NCI-H82 (cell line): ENCODE measurements at regions not wholly inside any gene's neighbourhood (a gene's known extent, or its start where the extent isn't known, plus 50 kb on each side); places are given as distances from the start of the nearest gene placed in this dataset.

ENCODE experiments used
- DNase-seq: peaks from one replicate; lab custom pipeline; 2025; lab: John Stamatoyannopoulos, UW

- peak; percentile 86 for DNase-seq
These were observed 379.4 kb downstream of the KLF12 start for GRCh38 chr13:73754727-73755292.

DNA sequence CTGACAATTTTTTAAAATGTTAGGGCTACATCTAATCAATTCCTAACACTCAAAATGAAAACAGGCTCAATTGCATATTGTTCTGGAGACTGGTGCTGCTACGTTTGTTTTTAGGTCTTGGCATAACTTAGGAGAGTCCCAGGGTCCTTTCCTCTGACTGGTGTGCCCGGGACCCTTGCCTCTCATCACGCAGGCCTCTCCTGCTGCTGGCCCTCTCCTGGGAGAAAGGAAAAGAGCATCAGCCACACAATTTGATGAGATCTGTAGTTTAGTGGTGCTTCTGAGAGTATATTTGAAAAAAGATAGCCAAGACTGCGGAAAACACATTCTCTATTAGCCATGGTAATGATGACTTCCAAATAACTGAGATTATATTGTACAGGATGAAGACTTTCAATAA is 380.0 kb downstream of the KLF12 start:
- DNase-seq, result no peak

- no peak for DNase-seq
These were observed 382.9 kb downstream of the KLF12 start for GRCh38 chr13:73751290-73751689.

DNA sequence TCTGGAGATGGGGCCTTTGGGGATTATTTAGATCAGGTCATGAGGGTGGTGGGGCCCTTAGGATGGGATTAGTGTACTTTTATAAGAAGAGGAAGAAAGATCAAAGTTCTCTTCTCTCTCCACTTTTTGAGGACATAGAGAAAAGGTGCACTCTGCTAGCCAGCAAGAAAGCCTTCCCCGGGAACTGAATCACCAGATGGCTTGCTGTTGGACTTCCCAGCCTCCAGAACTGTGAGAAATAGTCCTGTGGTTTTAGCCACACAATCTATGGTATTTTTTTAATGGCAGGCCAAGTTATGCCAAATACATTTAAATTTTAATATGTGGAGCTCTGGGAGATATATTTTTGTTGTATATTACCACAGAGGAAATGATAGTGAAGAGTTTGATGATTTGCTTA is 385.8 kb downstream of the KLF12 start:
- no peak for DNase-seq

- DNase-seq, result no peak
These were observed 389.0 kb downstream of the KLF12 start for GRCh38 chr13:73745190-73745589.

- no peak for DNase-seq
These were observed 391.2 kb downstream of the KLF12 start for GRCh38 chr13:73742982-73743381.

GRCh38 chr13:73741742-73742141 is 392.5 kb downstream of the KLF12 start:
- DNase-seq, result peak; percentile 21

DNA sequence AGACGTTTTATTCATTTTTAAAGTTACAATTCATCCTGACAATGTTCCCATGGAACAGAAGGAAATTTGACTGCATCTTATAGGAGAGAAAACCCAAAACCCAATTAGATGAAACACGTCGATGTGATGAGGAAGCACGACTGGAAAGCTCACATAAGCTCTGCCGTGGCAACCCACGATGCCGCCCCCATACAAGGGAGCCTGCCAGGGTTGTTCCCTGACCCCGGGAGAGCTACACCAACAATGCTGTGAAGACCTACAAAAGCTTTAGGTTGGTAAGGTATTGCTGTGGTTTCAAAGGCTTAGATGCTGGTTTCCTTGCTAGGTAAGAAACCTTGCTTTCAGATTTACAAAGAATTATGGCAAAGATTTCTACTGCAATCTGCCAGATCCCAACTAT is 393.1 kb downstream of the KLF12 start:
- DNase-seq, result no peak

GRCh38 chr13:73740666-73741065 is 393.5 kb downstream of the KLF12 start:
- DNase-seq, result no peak

DNA sequence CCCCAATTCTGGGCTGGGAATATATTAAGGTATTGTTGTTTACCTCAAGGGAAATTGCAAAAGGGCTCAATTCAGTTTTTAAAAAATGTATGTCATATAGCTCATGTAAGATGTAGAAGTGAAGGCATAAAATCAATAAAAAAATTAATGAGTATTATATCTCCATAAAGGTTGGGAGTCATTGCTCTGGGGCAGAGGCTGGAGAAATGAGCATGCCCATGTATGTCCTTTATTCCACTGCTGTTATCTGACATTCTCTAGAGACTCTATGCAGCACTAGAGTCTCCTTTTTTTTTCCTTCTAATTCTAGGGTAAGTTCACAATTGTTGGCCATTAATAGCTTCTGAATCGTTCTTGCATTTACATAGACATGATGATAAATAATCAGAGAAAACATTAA is 394.8 kb downstream of the KLF12 start:
- no peak for DNase-seq

DNA sequence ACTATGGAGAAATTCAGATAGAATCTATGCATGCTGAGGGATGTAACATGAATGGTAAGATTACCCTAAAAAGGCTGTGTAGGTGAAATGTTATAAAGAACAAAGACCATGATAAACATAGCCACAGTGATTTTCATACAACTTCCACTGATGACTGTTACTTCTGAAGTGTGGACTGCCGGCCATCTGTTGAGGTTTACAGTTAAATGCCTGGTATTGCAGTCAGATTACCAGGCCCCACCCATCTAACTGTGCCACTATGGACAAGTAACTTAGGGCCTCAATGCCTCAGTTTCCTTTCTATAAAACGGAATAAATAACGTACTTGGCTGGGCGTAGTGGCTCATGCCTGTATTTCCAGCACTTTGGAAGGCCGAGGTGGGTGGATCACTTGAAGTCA is 395.6 kb downstream of the KLF12 start:
- DNase-seq, result peak; percentile 35

GRCh38 chr13:73737214-73737613 is 397.0 kb downstream of the KLF12 start:
- DNase-seq, result no peak

- no peak for DNase-seq
These were observed 400.5 kb downstream of the KLF12 start for GRCh38 chr13:73733706-73734105.

DNA sequence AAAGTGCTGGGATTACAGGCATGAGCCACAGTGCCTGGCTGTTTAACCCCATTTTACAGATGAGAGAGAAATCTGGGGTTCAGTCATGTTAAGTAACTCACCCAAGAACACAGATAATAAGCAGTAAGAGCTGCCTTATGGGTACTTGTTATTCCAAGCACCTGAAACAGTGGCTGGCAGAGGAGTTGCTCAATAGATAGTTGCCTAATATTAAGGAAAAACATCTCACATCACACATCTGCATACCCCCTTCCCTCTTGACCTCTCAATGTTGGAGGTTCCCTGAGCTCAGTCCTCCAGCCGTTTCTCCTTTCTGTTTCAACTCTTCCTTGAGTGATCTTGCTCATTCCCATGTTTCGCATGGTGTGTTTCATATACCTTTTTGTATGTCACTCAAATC is 401.9 kb downstream of the KLF12 start:
- no peak for DNase-seq

- DNase-seq, result no peak
These were observed 402.6 kb downstream of the KLF12 start for GRCh38 chr13:73731564-73731963.

GRCh38 chr13:73730014-73730413 is 404.2 kb downstream of the KLF12 start:
- no peak for DNase-seq

DNA sequence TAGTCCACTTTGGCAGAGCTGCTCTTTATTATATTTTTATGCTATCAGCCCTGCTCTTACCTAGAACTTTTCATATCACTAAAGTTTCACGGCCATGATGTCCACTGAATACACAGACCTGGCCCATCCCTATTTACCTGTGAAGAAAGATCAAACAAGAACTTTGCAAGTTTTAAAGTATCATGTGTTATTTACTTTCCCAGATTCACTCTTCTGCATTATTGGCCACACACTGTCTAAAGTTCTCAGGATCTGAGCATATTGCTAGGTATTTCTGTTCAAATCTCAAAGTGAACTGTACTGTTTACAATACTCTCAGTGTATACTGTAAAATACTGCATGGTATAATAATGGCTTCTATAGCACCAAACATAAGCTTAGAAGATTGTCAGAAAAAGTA is 405.2 kb downstream of the KLF12 start:
- no peak for DNase-seq

GRCh38 chr13:73722120-73722519 is 412.1 kb downstream of the KLF12 start:
- DNase-seq, result peak; percentile 51

DNA sequence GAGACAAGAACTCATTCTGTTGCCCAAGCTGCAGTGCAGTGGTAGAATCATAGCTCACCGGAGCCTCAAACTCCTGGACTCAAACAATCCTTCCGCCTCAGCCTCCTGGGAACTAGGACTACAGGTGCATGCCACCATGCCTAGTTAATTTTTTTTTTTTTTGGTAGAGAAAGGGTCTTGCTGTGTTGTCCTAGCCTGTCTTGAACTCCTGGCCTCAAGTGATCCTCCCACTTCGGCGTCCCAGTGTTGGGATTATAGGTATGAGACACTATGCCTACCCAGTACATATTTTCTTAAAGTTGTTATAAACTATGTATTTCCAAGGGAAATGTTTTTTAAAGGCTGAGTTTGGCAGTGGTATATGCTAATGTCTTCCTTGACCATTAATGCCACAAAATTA is 412.6 kb downstream of the KLF12 start:
- no peak for DNase-seq

GRCh38 chr13:73720216-73720840 is 413.9 kb downstream of the KLF12 start:
- DNase-seq, result no peak

DNA sequence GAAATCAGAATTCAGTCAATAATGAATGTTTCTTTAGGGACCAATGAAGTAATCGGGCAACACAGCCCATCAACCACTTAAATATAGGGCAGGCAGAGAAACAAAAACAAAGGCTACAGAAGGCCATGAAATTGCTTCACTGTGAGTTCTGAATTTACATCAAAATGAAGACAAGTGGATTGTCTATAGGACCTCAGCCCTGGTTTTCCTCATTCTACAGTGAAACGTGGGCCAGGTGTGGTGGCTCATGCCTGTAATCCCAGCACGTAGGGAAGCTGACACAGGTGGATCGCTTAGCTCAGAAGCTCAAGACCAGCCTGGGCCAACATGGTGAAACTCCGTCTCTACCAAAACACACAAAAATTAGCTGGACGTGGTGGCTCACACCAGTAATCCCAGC is 416.0 kb downstream of the KLF12 start:
- DNase-seq, result no peak

GRCh38 chr13:73717632-73718031 is 416.6 kb downstream of the KLF12 start:
- DNase-seq, result no peak

- DNase-seq, result no peak
These were observed 418.2 kb downstream of the KLF12 start for GRCh38 chr13:73715911-73716510.
